ENCODE measurements at regions not wholly inside any gene's neighbourhood (a gene's known extent, or its start where the extent isn't known, plus 50 kb on each side); places are given as distances from the start of the nearest gene placed in this dataset.

DNA sequence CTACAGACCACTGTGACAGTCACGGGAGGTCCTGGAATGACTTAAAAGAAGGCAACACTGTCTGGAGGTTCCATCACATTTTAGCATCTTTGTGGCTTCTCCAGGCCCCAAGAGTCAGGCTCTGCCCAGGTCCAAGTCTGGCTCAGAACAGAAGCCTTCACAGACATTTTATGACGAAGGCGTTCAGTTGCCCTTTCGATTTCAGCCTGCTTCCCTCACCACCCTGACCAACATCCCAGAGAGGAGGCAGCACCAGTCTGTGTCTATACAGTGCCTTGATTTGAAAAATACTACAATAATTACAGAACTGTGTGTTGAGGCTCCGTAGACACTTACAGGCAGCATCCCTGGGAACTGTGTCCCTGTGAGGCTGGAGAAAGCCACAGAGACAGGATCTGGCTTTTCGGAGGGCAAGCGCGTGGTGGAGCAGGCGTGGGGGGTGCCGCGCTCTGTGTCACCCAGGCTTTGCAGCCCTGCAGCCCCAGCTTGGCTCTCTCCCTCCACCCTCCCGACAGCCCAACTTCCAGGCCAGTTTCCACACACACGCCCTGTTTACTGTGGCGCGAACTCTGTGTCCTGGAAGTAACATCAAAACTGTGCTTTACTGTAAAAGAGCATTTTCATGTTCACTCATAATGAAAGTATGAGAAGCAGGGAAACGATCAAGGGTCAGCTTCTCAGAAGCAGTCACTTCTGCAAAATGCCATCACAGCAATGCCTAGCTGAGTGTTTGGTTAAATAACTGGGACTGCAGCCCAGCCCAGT lies 153.5 kb upstream of the ALKAL2 start:
- ATAC-seq = no peak
- TF ChIP-seq ZFP30 (CRISPR knock-in tag; IDR thresholded peaks at IDR 0.05) = no peak
- TF ChIP-seq, protein P1, sequence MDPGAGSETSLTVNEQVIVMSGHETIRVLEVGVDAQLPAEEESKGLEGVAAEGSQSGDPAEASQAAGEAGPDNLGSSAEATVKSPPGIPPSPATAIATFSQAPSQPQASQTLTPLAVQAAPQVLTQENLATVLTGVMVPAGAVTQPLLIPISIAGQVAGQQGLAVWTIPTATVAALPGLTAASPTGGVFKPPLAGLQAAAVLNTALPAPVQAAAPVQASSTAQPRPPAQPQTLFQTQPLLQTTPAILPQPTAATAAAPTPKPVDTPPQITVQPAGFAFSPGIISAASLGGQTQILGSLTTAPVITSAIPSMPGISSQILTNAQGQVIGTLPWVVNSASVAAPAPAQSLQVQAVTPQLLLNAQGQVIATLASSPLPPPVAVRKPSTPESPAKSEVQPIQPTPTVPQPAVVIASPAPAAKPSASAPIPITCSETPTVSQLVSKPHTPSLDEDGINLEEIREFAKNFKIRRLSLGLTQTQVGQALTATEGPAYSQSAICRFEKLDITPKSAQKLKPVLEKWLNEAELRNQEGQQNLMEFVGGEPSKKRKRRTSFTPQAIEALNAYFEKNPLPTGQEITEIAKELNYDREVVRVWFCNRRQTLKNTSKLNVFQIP (CRISPR knock-in tag; IDR thresholded peaks at IDR 0.05; ENCODE audit: borderline replicate concordance, low read depth) = no peak
- TF ChIP-seq, protein P2, sequence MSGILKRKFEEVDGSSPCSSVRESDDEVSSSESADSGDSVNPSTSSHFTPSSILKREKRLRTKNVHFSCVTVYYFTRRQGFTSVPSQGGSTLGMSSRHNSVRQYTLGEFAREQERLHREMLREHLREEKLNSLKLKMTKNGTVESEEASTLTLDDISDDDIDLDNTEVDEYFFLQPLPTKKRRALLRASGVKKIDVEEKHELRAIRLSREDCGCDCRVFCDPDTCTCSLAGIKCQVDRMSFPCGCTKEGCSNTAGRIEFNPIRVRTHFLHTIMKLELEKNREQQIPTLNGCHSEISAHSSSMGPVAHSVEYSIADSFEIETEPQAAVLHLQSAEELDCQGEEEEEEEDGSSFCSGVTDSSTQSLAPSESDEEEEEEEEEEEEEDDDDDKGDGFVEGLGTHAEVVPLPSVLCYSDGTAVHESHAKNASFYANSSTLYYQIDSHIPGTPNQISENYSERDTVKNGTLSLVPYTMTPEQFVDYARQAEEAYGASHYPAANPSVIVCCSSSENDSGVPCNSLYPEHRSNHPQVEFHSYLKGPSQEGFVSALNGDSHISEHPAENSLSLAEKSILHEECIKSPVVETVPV (CRISPR knock-in tag; IDR thresholded peaks at IDR 0.05) = no peak
- TF ChIP-seq, protein P3, sequence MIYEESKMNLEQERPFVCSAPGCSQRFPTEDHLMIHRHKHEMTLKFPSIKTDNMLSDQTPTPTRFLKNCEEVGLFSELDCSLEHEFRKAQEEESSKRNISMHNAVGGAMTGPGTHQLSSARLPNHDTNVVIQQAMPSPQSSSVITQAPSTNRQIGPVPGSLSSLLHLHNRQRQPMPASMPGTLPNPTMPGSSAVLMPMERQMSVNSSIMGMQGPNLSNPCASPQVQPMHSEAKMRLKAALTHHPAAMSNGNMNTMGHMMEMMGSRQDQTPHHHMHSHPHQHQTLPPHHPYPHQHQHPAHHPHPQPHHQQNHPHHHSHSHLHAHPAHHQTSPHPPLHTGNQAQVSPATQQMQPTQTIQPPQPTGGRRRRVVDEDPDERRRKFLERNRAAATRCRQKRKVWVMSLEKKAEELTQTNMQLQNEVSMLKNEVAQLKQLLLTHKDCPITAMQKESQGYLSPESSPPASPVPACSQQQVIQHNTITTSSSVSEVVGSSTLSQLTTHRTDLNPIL (CRISPR knock-in tag; IDR thresholded peaks at IDR 0.05; ENCODE audit: low read depth) = no peak

DNA sequence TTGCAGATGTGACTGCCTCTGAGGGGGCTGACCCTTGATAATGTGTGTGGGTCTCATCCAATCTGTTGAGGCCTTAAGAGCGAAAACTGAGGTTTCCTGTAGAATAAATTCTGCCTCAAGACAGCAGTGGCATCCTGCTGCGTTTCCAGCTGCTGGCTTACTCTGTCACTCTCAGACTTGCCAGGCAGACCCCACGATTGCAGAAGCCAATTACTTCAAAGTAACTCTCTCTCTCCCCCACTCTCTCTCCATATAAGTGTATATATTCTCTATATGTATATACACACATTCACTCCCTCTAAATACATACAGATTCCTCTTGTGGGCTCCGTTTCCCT lies 152.5 kb upstream of the ALKAL2 start:
- TF ChIP-seq ZNF8 (CRISPR knock-in tag; IDR thresholded peaks at IDR 0.05) = no peak
- TF ChIP-seq, protein P4, sequence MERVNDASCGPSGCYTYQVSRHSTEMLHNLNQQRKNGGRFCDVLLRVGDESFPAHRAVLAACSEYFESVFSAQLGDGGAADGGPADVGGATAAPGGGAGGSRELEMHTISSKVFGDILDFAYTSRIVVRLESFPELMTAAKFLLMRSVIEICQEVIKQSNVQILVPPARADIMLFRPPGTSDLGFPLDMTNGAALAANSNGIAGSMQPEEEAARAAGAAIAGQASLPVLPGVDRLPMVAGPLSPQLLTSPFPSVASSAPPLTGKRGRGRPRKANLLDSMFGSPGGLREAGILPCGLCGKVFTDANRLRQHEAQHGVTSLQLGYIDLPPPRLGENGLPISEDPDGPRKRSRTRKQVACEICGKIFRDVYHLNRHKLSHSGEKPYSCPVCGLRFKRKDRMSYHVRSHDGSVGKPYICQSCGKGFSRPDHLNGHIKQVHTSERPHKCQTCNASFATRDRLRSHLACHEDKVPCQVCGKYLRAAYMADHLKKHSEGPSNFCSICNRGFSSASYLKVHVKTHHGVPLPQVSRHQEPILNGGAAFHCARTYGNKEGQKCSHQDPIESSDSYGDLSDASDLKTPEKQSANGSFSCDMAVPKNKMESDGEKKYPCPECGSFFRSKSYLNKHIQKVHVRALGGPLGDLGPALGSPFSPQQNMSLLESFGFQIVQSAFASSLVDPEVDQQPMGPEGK (CRISPR knock-in tag; IDR thresholded peaks at IDR 0.05; ENCODE audit: borderline replicate concordance) = no peak
- no peak for TF ChIP-seq GLIS3 (CRISPR knock-in tag; IDR thresholded peaks at IDR 0.05)
- TF ChIP-seq, protein P2 (CRISPR knock-in tag; IDR thresholded peaks at IDR 0.05) = no peak
- no peak for TF ChIP-seq TOX (CRISPR knock-in tag; IDR thresholded peaks at IDR 0.05; ENCODE audit: borderline replicate concordance)
- no peak for TF ChIP-seq TCF4 (CRISPR knock-in tag; IDR thresholded peaks at IDR 0.05; ENCODE audit: borderline replicate concordance)
- TF ChIP-seq SNAI2 (CRISPR knock-in tag; IDR thresholded peaks at IDR 0.05) = no peak
- TF ChIP-seq, protein P1 (CRISPR knock-in tag; IDR thresholded peaks at IDR 0.05; ENCODE audit: borderline replicate concordance, low read depth) = no peak
- TF ChIP-seq RARB (CRISPR knock-in tag; IDR thresholded peaks at IDR 0.05) = no peak
- TF ChIP-seq ZFP3 (CRISPR knock-in tag; IDR thresholded peaks at IDR 0.05) = no peak
- TF ChIP-seq ZNF565 (CRISPR knock-in tag; conservative IDR thresholded peaks at IDR 0.05; ENCODE audit: low read depth) = no peak
- ATAC-seq = no peak

DNA sequence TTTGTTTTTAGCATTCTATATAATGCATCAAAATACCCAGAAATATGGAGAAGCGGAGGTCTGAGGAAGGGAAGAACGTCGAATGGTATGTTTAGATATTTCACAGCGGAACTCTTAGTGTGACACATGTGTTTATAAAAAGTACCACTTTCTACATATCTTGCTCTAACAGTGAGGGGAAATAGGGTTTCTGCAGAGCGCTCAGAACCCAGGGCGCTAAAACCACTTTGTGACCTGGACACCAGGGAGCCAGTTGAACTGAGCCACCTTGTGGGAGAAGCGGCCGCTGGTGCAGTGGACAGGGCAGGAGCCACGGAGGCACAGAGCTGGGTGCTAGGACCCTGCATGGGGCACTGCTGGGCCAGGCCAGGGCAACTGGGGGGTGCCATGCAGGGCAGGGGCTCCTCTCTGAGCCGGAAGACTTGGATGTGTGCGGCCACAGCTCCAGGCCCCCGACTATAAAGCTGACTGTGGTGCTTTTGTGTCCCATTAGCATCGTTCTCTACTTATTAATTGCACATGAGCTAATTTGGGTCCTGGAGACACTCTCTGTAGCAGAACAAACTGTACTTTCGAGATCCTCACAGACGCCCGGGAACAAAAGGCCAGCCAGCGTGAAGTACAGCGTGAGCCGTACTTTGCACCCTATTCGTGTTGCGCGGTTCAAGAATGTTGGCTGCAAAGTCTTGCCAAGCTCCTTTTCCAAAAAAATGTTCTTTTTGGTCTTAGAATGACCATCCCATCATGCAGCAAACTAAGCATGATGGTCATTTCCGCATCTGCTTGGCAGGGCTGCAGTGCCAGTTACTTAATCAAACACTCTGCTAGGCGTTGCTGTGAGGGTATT lies 151.9 kb upstream of the ALKAL2 start:
- TF ChIP-seq, protein P3 (CRISPR knock-in tag; IDR thresholded peaks at IDR 0.05; ENCODE audit: low read depth) = no peak
- no peak for TF ChIP-seq TOX (CRISPR knock-in tag; IDR thresholded peaks at IDR 0.05; ENCODE audit: borderline replicate concordance)
- no peak for TF ChIP-seq TCF4 (CRISPR knock-in tag; IDR thresholded peaks at IDR 0.05; ENCODE audit: borderline replicate concordance)
- ATAC-seq = no peak
